GM21576 (cell line): ENCODE measurements at regions not wholly inside any gene's neighbourhood (a gene's known extent, or its start where the extent isn't known, plus 50 kb on each side); places are given as distances from the start of the nearest gene placed in this dataset.
"Not testable (repeated sequence)": the region's sequence is repeated elsewhere in the genome, so short reads cannot be mapped to it uniquely, and the experiment has no call there.

Source experiments
- ATAC-seq: cut with Tn5 transposase; IDR thresholded peaks from one replicate; pipeline ENCODE4 v1.9.1; 2021; ENCODE audit warnings: mild to moderate bottlenecking, moderate library complexity; ENCODE audit not compliant: unreplicated experiment

GRCh38 chr2:167803449-167803988 is 443.9 kb downstream of the STK39 start:
- ATAC-seq = no peak

DNA sequence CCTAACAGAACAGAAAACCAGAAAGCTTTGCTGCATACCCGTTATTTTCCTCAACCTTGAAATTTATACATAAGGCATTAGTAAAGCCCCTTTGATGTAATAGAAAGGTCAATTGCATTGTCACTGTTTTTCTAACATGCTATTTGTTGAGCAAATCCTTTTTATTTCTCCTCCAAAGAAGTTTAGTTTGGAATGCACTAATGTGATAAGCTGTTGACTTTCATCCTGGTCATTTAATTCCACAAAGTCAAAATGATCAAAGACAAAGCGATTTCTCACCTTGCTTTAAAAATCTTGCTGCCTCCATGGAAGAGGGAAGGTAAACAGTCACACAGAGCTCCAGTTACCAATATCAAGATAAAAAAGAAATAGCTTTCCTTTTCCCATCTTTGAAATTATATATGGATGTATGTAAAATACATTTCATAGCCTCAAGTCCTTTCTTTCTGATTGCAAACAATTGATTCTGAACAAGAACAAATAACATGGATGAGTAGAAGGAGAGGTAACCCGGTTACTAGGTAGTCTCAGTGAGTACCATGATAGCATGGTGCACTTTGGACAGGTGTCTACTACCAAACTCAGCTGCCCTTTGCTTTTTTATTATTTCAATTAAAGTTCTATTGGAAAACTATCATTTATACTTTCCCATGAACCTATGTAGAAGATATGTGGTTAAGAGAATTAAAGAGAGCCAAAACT is 452.7 kb downstream of the STK39 start:
- ATAC-seq = no peak

GRCh38 chr2:167793725-167794124 is 453.7 kb downstream of the STK39 start:
- no peak for ATAC-seq

DNA sequence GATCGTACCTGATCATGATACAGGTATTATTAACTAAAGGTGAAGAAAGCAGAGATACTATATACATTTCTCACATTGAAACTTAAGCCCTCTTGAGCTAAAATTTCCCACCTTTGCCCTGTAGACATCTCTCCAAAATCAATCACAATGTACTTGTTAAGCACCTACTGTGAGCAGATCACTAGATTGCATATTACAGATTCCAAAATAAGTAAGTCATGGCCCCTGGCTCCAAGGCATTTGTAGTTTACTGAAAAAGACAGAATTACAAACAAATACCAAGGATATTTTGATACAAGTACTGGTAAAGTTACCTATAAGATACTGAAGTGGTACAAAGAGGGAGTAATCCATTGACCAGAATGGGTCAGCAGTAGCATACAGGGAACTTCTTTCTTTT is 455.3 kb downstream of the STK39 start:
- no peak for ATAC-seq

- no peak for ATAC-seq
These were observed 456.5 kb downstream of the STK39 start for GRCh38 chr2:167790781-167791450.

- ATAC-seq = no peak
These were observed 457.2 kb downstream of the STK39 start for GRCh38 chr2:167790189-167790588.

GRCh38 chr2:167787562-167787961 is 459.8 kb downstream of the STK39 start:
- ATAC-seq = no peak

- no peak for ATAC-seq
These were observed 460.4 kb downstream of the STK39 start for GRCh38 chr2:167787021-167787420.

GRCh38 chr2:167785606-167786216 is 461.7 kb downstream of the STK39 start:
- ATAC-seq = no peak

DNA sequence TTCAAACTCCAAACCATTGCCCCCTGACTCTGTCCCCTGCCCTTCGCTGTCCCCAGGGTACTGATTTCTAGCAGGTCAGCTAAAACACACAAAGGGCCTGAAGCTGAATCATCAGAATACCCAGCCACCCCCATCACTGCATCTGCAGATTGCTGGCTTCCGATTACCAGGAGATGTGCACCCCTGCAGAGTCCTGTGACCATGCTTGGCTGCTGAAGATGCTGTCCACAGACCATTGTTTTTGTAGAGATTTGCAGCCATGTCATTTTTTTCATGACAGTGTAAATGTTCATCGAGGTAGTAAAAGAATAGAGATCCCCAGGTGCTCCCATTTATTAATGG is 463.3 kb downstream of the STK39 start:
- no peak for ATAC-seq

- no peak for ATAC-seq
These were observed 463.9 kb downstream of the STK39 start for GRCh38 chr2:167783261-167784083.

DNA sequence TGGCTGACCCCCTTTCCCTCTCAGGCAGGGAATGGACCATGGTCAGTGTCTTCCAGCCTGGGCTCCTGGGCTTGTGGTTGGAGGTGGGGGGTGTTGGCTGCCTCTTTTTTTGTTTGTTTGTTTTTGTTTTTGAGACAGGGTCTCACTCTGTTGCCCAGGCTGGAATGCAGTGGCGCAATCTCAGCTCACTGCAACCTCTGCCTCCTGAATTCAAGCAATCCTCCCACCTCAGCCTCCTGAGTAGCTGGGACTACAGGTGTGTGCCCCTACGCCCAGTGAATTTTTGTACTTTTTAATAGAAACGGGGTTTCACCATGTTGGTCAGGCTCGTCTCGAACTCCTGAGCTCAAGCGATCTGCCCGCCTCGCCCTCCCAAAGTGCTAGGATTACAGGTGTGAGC is 465.8 kb downstream of the STK39 start:
- not testable (repeated sequence) for ATAC-seq

DNA sequence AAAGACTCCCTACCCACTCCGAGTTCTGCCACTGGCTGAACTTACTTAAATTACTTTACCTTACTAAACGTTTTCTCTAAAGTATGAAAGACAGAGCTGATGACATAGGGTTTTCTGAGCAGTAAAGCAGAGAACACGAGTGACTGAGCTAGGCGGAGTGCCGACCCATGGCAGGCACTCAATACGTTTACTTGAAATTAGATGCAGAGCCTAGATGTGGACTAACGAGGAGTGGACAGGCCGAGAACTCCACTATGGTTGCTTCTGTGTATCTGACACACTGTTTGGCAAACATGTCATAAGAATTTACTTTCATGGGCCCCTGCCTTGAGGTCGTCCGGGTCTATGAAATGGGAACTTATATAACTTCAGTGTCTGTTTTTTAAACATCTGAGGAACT is 471.0 kb downstream of the STK39 start:
- no peak for ATAC-seq

- ATAC-seq = no peak
These were observed 475.8 kb downstream of the STK39 start for GRCh38 chr2:167771628-167772027.

DNA sequence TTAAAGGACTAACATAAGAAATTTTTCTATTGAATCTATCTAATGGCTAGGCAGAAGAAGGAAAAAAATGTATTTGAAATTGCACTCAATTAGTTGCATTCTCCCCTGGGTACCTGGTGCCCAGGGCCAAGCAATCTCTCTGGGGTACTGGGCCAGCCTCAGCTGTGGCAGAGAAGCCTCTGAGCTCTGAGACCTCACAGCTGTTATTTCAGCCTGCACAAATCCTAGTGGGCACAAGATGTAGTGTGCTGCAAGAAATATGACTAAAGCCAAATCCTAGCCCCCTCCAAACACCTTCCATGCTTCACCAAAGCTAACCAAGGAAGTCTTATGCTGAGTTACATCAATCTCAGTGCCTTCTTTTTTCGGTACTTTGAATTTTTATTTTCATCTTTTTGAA is 478.4 kb downstream of the STK39 start:
- ATAC-seq = no peak

- ATAC-seq = no peak
These were observed 479.6 kb downstream of the STK39 start for GRCh38 chr2:167767830-167768229.

DNA sequence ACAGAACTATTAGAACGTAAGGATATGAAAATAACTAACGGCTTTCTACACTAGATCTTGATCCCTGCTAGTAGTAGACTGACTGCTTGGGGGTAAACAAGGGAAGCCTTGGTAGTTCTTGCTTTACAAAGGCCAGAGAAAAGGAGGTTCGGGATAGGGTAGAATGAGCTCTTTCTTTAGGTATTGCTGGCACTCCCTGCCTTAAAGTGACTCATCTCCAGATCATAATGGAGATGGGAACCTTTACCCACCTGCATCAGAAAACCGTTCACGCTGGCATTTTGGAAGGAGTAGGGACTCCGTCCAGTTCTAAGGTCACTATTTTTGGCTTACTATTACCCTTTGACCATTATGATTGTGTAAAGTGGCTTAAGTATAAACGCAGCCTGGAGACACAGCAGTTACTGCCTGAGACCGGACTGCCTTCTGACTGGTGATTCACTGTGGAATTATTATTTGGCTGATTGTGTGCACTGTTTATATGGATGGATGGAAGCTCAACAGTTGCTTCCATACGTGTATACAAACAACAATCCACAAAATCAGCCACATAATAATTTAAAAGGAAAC is 482.5 kb downstream of the STK39 start:
- ATAC-seq = no peak

DNA sequence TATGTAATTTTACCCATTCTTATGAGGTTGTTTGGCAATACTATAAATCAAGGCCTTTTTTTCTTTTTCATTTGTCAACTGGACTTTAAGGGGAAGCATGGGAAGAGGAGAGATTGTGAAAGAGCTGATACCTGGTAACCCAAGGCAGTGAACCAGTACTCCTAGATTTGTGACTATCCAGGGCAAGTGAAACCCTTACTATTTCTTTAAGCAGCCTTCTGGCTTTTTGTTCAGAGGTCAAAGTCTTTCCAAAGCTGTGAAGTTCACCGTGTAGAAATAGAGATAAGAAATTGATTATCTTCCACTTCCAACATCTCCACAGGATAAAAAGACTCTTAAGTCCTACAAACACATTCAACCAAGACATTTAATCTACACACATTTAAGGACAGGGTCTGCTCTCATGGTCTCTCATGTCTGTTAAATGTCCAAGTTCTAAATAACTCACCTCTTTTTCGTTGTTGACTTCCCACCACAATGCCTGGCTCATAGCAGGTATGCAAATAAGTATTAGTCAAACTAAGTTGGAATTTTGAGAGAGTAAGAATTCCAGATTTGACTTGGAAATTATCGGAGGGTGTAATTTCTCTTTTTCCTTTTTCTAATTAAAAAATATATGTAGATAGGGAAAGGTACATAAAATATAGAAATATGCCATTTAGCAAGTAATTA is 485.8 kb downstream of the STK39 start:
- ATAC-seq = no peak

- ATAC-seq = no peak
These were observed 487.9 kb downstream of the STK39 start for GRCh38 chr2:167759531-167759930.

GRCh38 chr2:167758292-167758691 is 489.1 kb downstream of the STK39 start:
- no peak for ATAC-seq
